ENCODE measurements at regions not wholly inside any gene's neighbourhood (a gene's known extent, or its start where the extent isn't known, plus 50 kb on each side); places are given as distances from the start of the nearest gene placed in this dataset.

GRCh38 chr2:234829074-234829455, 122.8 kb upstream of the SH3BP4 start:
- Histone ChIP-seq H3K9me3 (no peaks in the 10 kb centered on the region), H3K4me1 (no peaks in the 10 kb centered on the region), H3K4me3 (no peak overlapping the region), H3K36me3 (no peaks in the 10 kb centered on the region), H3K27ac (no peak overlapping the region), H3K27me3 (no peaks in the 10 kb centered on the region)
- DNase-seq, result no peak
- TF ChIP-seq POLR2AphosphoS5 (IDR thresholded peaks at IDR 0.05) (no peak), POLR2A (IDR thresholded peaks at IDR 0.05) (no peak), EP300 (IDR thresholded peaks at IDR 0.05; ENCODE audit: low read depth) (no peak), CTCF (IDR thresholded peaks at IDR 0.05) (no peak)
- in situ Hi-C loops (cut with MboI; ENCODE audit: low pct_ligation_motif_present in 1 of 4, low pct_unique_long_range_greater_than_20kb in 1 of 4, low sequenced_read_pairs in 3 of 4) (no loop called here), intact Hi-C loops (cut with DNase I; ENCODE audit: low total_unique reads) (no loop called here)
- 84% methylated on average over 4 of the region's 4 CpGs; no CpG with 5 or more reads in 1 of the 2 donors for WGBS, 2 donors (ENCODE audit: low coverage in 1 of 2)

- Histone ChIP-seq H3K4me3 (no peak overlapping the region), H3K27me3 (no peaks in the 10 kb centered on the region), H3K9me3 (no peaks in the 10 kb centered on the region), H3K4me1 (no peaks in the 10 kb centered on the region), H3K27ac (no peak overlapping the region), H3K36me3 (no peaks in the 10 kb centered on the region)
- 89 to 93% methylated on average over 3 to 10 of the region's 10 CpGs for WGBS, 2 donors (ENCODE audit: low coverage in 1 of 2)
- in situ Hi-C loops (cut with MboI; ENCODE audit: low pct_ligation_motif_present in 1 of 4, low pct_unique_long_range_greater_than_20kb in 1 of 4, low sequenced_read_pairs in 3 of 4), result no loop called here
- TF ChIP-seq CTCF (IDR thresholded peaks at IDR 0.05) (no peak), POLR2AphosphoS5 (IDR thresholded peaks at IDR 0.05) (no peak)
- DNase-seq, result no peak
- intact Hi-C loops (cut with DNase I; ENCODE audit: low total_unique reads), result no loop called here
These were observed 123.3 kb upstream of the SH3BP4 start for GRCh38 chr2:234828382-234829073.

GRCh38 chr2:234827096-234827860, 124.5 kb upstream of the SH3BP4 start:
- Histone ChIP-seq H3K4me1 (no peaks in the 10 kb centered on the region), H3K27me3 (no peaks in the 10 kb centered on the region), H3K27ac (no peak overlapping the region), H3K36me3 (no peaks in the 10 kb centered on the region), H3K4me3 (no peak overlapping the region), H3K9me3 (no peaks in the 10 kb centered on the region)
- in situ Hi-C loops (cut with MboI; ENCODE audit: low pct_ligation_motif_present in 1 of 4, low pct_unique_long_range_greater_than_20kb in 1 of 4, low sequenced_read_pairs in 3 of 4) (no loop called here), intact Hi-C loops (cut with DNase I; ENCODE audit: low total_unique reads) (no loop called here)
- no peak for DNase-seq
- 67 to 84% methylated on average over 1 to 2 of the region's 2 CpGs for WGBS, 2 donors (ENCODE audit: low coverage in 1 of 2)
- no peak for TF ChIP-seq EP300 (IDR thresholded peaks at IDR 0.05; ENCODE audit: low read depth)
- TF ChIP-seq POLR2A (IDR thresholded peaks at IDR 0.05), result no peak
- no peak for TF ChIP-seq CTCF (IDR thresholded peaks at IDR 0.05)
- TF ChIP-seq POLR2AphosphoS5 (IDR thresholded peaks at IDR 0.05), result no peak

- no peaks in the 10 kb centered on the region for H3K27me3 ChIP-seq
- no peak for TF ChIP-seq EP300 (IDR thresholded peaks at IDR 0.05; ENCODE audit: low read depth)
- no peak for TF ChIP-seq POLR2A (IDR thresholded peaks at IDR 0.05)
- TF ChIP-seq CTCF (IDR thresholded peaks at IDR 0.05), result no peak
- TF ChIP-seq POLR2AphosphoS5 (IDR thresholded peaks at IDR 0.05), result no peak
- 79 to 84% methylated on average over 3 to 5 of the region's 5 CpGs for WGBS, 2 donors (ENCODE audit: low coverage in 1 of 2)
- no peaks in the 10 kb centered on the region for H3K9me3 ChIP-seq
- in situ Hi-C loops (cut with MboI; ENCODE audit: low pct_ligation_motif_present in 1 of 4, low pct_unique_long_range_greater_than_20kb in 1 of 4, low sequenced_read_pairs in 3 of 4), result no loop called here
- intact Hi-C loops (cut with DNase I; ENCODE audit: low total_unique reads), result no loop called here
- H3K4me3 ChIP-seq, result no peak overlapping the region
- no peak for DNase-seq
- no peak overlapping the region for H3K27ac ChIP-seq
- no peaks in the 10 kb centered on the region for H3K36me3 ChIP-seq
- H3K4me1 ChIP-seq, result no peaks in the 10 kb centered on the region
These were observed 125.1 kb upstream of the SH3BP4 start for GRCh38 chr2:234826681-234827080.

Measured in transverse colon (tissue), 4 donors.